ENCODE measurements at regions not wholly inside any gene's neighbourhood (a gene's known extent, or its start where the extent isn't known, plus 50 kb on each side); places are given as distances from the start of the nearest gene placed in this dataset.

DNA sequence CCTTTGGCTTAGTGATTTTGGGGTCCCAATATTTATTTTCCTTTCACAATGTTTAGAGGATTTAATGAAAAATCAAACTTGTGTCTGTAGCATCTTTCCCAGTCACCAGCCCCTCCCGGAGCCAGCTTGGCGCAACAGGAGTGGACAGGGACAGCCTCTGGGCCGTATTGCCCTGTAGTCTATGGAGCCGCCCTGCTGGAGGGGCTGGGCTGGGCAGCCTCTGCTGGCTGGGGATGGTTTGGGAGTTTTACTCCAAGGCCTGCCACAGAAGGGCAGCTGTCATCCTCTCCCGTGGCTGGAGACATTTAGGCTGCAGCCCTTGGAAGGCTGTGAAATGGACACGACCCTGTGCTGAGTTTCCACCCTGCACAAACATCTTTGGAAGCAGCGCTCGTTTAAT lies 89.4 kb upstream of the RGMA start:
- no peak for DNase-seq

DNA sequence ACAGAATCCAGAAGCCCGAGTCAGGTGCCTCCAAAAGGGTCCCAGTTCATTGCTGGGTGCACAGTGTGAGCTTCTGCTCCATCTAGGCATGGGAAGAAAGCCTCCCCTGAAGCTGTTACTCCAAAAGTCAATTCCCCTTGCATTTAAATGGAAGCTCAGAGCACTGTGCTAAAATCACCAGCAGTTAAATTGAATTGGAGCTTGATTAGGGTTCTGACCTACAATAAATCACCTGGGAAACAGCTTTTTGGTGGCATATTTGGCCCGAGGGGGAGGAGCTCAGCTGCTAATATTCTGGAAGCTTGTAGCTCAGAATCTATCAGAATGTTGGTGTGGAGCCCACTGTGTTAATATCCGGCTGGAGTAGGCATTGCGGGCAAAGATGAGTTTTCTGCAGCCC lies 87.1 kb upstream of the RGMA start:
- DNase-seq, result no peak

DNA sequence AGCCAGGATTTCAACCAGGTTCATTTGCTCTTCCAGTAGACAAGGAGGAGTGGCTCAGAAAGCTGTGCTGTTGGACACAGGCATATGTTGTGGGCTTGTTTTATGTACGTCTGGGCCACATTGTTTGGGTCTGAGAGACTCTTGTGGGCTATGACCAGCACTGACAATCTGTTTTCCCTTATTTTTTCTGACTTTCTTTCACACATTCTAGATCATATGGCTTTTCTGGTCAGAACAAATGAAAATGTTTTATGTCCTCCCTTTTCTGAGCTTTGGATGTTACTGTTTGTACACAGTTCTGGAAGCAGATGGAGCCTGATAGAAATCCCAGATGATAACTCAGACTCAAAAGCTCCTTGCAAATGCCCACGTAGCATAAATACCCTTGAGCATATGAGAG lies 85.8 kb upstream of the RGMA start:
- no peak for DNase-seq

DNA sequence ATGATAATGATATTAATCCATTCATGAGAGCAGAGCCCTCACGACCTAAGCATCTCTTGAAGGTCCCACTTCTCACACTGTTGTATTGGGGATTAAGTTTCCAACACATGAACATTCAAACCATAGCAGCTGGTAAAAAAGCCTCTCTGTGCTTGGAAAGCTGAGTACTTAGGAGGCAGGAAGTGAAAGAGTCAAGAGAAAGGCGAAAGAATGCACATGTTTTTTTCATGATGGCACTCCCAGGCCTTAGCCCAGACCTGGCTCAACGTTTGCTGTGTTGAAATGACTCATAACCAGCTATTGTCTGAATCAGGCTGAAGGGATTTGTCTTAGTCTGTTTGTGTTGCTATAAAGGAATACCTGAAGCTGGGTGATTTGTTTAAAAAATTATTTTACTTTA lies 84.4 kb upstream of the RGMA start:
- peak; percentile 87 for DNase-seq

DNA sequence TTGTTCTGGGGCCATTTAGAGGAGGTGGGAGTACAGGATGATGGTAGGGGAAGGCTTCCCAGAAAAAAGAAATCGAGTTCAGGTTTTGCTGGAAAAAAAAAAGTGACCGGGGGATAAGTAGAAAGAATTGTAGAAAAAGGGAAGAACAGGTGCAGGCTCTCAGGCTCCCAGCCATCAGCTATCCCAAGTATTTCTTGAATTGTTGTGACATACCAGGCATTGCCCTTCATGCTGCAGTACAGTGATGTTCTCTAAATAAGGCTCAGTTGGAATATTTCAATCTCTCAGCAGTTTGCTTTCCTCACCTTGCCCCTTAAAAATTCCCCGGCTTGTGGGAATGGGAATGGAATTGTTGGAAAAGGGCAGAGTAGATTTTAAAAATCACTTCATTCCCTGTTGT lies 82.5 kb upstream of the RGMA start:
- DNase-seq, result no peak

DNA sequence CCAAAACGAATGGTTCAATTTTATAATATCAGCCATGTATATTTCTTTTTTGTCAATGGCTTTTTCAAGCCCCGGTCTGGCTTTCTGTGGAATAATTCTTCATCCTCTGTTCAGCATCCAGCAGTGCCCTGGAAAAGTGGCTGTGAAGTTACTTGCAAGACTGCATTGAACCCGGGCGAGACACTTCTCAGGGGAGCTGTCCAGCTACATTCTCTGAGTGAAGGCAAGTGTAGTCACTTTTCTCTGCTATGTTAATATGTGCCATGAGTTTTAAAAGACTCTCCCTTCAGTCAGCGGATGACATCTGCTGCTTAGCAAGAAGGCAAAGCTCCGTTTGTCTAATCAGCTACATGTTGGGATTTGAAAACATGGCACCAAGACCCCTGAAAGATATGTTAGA lies 81.3 kb upstream of the RGMA start:
- no peak for DNase-seq

DNA sequence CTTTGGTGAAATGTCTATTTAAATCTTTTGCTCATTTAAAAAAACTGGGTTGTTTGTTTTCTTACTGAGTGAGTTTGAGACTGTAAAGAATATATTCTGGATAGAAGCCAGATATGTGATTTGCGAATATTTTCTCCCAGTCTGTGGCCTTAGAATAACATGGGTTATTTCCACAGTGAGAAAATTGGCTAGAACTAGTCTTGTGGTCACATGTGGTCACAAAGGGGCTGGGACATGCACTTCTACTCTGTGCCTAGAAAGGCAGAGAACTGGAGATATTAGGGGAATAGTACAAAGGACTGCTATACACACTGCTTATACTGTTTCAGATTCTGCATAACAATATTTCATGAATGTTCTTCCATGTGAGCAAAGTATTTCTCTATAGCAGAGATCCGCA lies 79.9 kb upstream of the RGMA start:
- peak; percentile 51 for DNase-seq

DNA sequence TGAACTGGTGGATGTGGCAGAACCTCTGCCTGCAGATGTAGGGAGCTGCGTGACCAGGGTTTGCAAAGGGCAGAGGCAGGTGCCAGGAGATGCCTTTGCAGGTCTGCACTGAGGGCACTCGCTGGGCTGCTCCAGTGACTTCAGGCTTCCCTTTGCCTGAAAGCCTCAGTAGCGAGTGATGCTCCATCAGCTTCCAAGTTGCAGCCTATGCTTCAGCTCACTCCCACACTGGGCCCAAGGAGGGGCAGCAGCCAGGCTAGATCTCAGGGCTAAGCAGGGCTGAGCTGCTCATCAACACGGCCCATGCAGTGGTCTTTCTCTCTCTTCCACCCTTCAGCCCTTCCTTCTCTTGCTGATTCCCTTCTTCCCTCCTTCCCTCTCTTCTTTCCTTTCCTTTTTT lies 78.3 kb upstream of the RGMA start:
- no peak for DNase-seq

DNA sequence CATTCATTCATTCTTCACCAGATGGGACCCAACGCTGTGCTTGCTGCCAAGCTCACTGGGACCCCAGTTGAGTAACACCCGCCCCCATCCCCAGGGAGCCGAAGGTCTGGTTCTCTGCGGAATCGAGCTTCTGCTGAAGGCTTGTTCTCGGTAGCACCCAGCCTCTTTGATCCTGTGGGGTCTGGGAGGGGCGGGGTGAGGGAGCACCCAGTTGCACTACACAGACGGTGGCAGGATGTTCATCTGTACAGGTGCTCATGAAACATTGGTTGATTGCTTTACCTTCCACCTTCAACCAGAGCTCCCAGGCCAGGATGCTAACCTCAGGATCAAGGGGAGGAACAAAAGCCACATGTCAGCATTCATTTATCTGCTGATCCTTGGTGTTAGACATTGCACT lies 77.7 kb upstream of the RGMA start:
- DNase-seq, result no peak

DNA sequence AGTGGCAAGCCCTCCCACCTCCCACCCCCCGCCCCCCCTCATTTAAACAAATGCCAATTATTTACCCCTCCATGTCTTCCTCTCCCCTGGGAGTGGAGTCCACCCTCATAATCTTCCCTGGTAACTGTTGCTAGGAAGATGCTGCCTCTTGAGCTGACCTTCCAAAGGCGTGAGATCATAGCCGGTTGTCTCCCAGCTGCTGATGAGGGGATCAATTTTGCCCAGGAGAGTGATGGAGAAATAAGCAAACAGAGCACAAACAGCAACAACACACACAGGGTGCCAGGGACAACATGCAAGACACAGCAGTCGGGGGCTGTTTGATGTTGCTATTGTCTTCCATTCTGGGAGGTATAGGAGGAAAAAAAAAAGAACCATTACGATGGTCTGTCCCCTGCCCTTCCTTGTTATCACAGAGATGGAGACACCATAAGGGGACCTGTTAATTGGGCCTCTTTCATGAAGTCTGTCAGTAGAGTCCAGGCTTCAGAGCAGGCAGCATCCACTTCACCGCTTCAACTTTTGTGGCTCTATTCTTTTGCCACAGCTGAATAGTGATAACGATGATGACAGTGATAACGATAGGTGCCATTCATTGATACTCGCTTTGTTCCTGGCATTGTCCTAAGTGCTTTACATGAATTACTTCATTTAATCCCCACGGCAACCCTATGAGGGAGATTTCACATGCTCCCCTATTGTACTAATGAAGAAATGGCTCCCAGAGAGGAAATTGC lies 76.9 kb upstream of the RGMA start:
- DNase-seq, result no peak

DNA sequence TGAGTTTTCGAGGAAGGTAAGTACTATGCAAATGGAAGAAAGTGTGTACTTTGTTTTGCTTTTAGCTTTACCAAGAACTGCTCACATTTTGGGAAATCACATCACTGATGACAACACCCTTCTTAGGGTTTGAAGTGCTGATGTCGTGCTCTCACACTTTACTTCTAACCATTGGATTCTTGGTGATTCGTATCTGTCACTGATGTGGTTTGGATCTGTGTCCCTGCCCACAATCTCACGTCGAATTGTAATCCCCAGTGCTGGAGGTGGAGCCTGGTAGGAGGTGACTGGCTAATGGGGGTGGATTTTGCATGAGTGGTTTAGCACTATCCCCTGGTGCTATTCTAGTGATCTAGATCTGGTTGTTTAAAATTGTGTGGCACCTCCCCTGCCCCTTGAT lies 75.4 kb upstream of the RGMA start:
- DNase-seq, result peak; percentile 8

DNA sequence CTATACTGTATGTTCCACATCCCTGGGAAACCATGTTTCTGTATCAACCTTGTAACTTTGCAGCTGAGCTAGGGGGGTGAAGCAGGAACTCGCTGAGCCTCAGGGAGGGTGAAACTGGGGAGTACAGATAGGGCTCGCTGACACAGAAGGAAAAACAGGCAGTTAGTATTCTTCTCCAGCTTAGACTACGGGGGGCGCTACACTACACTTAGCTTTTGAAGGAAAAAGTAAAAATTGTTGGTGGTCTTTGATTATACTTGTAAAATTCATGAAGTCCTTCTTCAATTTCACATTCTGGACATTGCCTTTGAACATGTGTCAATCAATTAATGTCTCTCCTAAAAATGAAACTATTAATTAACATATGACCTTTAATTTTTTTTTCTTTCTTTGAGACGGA lies 73.5 kb upstream of the RGMA start:
- no peak for DNase-seq

DNA sequence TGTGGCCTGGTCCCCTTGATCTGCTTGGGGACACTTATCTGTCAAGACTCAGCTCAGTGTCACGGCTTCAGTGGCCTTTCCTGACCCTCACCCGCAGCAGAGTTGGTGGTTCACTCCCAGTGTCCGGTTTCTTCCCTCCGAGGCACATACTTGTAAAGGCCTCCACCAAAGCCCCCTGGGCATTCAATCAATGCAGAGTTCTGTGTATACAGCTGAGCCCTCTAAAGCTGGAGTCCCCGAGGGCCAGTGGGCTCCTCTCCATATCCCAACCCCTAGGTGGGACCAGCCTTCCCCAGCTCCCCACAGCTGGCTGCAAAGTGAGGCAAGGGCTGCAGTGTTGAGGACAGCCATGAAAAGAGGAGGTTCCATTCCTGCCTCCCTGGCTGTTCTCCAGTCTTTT lies 70.9 kb upstream of the RGMA start:
- DNase-seq, result no peak

DNA sequence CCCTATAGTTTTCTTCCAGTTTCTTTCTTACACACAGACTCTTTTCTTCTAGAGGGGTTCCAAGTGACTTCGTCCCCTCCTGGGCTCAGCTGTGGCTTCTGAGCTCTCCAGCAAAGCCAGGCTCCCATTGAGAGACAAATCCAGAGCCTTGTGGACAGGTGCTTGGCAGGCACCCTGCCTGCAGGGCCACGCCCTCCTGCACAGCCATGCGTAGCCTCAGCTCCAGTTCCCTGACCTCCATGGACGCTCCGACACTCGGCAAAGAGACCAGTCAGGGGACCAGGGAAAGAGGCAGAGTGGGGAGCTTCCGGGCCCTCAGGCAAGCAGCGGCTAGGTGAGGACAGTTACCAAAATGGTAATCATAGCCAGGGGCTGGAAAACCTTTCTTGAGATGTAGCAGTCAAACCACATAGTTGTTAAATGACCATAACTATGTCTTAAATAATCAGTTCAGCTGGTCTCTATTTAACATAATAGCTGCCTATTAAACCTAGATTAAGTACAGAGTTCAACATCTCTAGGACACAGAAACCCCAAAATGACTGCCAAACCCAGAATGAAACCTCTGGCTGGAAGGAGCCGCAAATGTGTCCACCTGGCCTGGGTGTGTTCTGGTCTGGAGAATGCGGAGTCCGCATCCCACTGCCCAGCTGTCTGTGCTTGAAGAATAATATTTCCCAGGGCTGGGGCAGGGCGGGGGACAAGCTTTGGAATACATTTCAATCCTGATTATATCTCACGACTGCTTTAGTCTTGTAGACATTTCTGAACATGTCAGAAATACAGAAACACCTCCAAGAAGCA lies 69.3 kb upstream of the RGMA start:
- DNase-seq, result no peak

DNA sequence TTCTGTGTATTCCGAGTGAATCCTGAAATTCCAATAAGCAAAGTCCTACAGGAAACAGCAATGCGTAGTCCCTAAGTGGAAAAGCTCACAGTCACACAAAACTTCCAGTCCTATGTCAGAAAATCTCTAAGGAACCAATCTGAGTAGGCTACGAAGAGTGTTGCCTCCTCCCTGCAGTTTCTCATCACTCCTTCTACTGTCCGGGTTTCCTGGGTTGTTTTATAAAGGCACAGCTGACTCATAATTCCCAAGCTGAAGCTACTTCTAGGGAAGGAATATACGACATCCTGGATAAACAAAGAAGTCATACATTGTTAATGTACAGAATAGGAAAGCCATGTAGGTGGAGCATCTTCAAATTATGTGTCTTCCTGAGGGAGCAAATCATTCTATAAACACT lies 65.7 kb upstream of the RGMA start:
- DNase-seq, result no peak

DNA sequence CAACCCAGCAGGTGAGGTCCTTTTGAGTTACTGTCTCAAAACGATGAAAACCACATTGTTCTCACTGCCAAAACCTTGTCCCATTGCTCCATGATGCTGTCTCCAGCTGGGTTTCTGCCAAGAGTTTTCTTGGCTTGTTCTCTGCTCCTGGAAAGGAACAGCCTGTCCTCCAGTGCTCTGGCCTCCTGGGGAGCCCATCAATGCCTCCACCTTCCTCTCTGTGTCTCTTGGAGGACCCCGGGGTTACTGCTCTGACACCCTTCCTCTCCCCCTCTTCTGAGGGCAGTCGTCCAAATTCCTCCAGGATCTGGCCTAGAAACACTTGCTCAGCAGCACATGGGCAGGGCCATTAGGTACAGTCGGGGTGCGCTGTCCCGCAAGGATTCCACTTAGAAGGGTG lies 63.9 kb upstream of the RGMA start:
- DNase-seq, result peak; percentile 37

DNA sequence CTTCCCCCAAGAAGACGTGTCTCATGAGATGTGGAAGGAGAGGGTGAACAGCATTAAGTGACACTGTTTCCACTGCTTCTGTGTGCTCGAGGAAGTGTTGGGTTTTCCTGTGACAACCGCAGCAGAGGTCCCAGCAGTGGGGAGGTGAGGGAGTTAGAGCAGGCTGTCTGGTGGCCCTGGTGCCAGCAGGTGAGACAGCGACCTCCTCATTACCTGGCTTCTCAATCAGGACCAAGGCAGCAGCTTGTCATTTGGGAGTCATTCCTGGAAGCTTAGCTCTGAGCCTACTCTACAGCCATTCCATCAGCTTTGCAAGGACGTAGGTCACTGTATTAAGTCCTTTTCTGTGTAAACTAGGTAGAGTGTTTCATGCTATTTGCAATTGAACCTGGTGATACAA lies 63.3 kb upstream of the RGMA start:
- DNase-seq, result no peak

DNA sequence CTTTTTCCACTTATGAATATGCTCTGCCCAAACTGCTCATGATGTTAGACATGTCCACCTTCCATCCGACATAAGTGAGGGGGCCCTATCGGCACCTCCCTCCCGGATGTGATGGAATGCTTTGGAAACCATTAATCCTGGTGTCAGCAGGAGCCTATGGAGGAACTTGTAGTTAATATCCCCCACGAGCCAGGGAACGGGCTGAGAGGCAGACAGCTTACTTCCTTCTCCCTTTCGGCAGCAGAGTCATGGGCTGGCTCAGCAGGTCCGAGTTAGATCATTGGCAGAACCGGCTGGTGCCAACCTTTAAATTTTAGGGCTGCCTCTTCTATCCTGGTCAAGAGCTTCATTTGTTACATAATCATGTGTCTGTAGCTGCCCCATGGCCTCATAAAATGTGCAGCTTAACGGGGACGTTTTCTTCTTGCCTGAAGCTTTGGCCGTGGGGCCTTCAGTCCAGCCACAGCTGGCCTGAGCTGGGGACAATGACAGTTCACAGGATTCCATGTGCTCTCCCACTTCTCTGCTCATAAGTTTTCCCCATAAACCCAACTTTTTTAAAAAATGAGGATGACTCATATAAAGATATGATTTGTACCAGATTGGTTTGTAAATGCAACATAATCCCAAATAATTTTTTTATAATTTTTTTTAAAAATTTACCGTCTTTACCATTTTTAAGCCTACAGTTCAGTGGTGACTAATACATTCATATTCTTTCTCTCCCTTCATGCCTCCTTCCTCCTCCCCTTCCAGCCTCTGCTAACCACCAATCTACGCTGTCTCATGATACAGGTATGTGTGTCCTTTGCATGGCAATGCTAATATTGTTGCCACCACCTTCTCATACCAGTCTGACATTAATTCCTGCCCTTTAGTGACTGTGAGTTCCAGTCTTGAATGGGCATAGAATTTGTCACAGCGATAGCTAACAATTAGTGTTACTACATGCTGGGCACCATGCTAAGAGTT lies 62.2 kb upstream of the RGMA start:
- peak; percentile 44 for DNase-seq

DNA sequence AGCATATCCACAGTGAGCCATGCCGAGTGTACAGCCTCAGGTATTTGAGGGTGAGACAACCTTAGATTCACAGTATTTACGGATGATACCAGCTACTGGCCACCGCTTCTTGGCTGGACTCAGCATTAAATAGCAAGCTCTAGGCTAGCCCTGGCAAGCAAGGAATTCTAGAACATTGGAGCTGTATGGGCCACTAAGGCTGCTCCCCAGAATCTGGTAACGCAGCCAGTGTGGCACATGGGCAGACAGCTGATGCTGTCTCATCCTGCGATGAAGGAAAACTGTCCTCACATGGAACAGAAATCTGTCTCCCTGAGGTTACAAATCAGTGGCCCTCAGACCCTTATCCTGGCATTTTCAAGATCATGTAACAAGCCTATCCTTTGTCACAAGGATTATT lies 57.6 kb upstream of the RGMA start:
- no peak for DNase-seq

DNA sequence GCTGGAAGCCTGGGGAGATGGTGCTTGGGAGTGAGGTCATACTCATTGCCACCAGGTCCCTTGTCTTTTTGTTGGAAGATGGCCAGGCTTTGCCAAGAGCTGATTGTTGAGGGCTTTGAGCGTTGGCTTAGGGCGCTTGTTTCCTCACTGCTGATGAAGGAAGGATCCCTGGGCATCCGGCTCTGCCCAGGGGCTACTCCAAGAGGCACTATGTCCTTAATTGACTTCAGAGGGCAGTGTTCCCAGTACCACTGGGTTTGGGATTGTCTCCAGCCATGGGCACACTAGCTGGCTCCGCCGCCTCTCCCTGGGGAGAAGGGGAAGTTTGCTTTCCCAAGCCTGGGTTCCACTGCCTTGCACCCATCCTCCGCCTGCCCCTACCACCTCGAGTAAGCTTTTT lies 57.2 kb upstream of the RGMA start:
- DNase-seq, result no peak

DNA sequence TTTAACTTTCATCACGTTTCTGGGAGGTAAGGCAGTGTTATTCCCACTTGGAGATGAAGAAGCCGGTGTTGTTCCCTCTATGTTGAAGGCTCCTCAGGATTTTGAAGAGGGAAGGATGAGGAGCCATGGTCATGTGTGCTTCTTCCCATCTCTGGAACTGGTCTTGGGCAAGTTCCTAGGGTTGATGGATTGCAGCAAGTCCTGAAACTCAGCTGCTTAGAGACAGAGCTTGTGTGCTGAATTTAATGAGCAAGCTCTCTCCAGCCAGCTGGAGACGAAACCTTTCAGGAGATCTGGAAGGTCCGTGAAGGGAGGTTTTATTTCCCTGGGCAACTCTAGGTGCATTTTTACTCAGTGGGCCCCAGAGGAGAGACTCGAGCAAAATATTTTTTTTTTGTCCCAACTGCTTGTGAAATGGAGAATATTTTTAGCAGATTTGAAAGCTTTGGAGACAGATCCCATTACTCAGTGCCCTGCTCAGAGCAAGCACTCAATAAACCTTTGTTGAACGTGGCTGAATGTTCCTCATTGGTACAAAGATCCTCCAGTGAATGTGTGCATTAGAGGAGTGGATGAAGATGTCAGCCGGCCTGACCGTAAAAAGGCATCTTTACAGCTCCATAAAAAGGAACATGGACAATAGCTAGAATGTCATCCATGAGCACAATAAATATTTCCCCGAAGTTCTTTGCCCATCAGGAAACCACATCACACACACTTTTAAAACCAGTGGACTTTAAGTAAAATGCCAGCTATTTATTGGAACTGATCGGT lies 55.6 kb upstream of the RGMA start:
- DNase-seq, result no peak

DNA sequence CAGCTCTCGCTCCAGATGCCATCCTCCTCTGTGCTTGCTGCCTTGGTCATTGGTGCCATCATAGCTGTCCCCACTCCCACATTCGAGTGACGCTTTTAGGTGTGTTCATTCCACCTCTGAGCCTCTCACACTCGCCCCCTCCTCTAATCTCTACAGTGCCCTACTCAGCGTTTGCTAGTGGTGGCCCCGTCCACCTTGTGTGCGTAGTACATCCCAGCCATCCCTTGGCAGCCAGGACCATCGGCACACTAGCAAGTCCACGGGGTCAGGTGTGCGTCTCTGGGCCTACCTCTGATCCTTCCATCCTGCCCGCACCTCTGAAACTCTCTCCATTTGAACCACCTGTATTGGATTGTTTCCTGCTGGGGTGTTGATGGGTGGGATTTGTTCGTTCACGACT lies 54.2 kb upstream of the RGMA start:
- no peak for DNase-seq

DNA sequence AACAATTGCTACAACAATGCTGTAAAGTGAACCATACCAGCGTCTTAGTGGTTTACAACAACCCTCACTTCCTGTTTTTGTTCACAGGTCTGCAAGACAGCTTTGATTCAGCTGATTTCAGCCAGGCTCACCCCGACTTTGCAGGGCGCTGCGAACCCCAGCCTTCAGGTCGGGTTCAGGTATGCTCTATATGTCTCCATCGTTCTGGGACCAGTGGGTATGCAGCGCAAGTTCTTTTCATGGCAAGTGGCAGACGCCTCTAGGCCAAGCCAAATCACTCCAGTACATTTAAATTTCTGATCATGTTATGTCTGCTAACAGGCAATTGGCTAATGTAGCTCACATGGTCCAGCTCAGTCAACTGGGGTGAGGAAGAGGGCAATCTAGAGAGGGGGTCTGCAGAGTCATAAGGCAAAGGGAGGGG lies 52.4 kb upstream of the RGMA start:
- DNase-seq, result no peak
